22Rv1 (cell line): ENCODE measurements at regions not wholly inside any gene's neighbourhood (a gene's known extent, or its start where the extent isn't known, plus 50 kb on each side); places are given as distances from the start of the nearest gene placed in this dataset.

Source experiments
- ZFX ChIP-seq: fragments of 450-650 bp; IDR thresholded peaks from 2 replicates; pipeline ENCODE4 v1.6.1; 2017; ENCODE audit warnings: antibody characterized with exemption, borderline replicate concordance
- TF ChIP-seq, protein P1 (sequence below): fragments of 450-650 bp; IDR thresholded peaks from 2 replicates; pipeline ENCODE4 v1.5.1; 2017; ENCODE audit warnings: mild to moderate bottlenecking

DNA sequence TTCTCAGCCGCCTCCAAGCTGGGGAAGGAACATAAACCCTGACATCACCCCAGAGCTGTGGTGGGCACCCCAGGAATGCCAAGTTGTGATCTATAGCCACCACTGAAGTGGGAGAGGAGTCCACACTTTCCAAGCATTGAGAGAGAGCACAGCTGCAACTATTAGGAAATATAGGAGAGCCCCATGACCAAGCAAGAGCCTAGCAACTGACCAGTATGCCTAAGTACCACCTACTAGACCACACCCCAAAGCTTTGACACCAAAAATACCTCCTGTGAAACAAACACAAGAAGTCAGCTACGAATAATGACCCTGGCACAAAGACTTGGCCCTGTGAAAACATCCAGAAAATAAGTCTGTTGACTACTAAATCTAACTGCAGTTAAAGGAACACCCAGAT, 804.1 kb upstream of the IGFBP3 start:
- TF ChIP-seq, protein P1, sequence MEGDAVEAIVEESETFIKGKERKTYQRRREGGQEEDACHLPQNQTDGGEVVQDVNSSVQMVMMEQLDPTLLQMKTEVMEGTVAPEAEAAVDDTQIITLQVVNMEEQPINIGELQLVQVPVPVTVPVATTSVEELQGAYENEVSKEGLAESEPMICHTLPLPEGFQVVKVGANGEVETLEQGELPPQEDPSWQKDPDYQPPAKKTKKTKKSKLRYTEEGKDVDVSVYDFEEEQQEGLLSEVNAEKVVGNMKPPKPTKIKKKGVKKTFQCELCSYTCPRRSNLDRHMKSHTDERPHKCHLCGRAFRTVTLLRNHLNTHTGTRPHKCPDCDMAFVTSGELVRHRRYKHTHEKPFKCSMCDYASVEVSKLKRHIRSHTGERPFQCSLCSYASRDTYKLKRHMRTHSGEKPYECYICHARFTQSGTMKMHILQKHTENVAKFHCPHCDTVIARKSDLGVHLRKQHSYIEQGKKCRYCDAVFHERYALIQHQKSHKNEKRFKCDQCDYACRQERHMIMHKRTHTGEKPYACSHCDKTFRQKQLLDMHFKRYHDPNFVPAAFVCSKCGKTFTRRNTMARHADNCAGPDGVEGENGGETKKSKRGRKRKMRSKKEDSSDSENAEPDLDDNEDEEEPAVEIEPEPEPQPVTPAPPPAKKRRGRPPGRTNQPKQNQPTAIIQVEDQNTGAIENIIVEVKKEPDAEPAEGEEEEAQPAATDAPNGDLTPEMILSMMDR = no peak
- no peak for TF ChIP-seq ZFX
